ENCODE measurements at regions not wholly inside any gene's neighbourhood (a gene's known extent, or its start where the extent isn't known, plus 50 kb on each side); places are given as distances from the start of the nearest gene placed in this dataset.

GRCh38 chrX:95878874-95879273, 805.8 kb upstream of the DIAPH2 start:
- Histone ChIP-seq H3K4me1 (no peaks in the 10 kb centered on the region), H3K36me3 (no peaks in the 10 kb centered on the region), H3K27me3 (no peaks in the 10 kb centered on the region), H3K4me3 (no peak overlapping the region), H3K27ac (no peak overlapping the region), H3K9me3 (peaks cover 0 to 10% of the 10 kb centered on the region in 2 donors)
- no peak for DNase-seq (ENCODE audit: low spot score in 2 of 2)
- intact Hi-C loops (cut with DNase I; ENCODE audit: low total_unique reads) = no loop called here
- TF ChIP-seq POLR2AphosphoS5 (IDR thresholded peaks at IDR 0.05) (no peak), CTCF (IDR thresholded peaks at IDR 0.05) (no peak), POLR2A (IDR thresholded peaks at IDR 0.05) (no peak)

GRCh38 chrX:95884186-95884585, 800.5 kb upstream of the DIAPH2 start:
- intact Hi-C loops (cut with DNase I; ENCODE audit: low total_unique reads) = no loop called here
- no peaks in the 10 kb centered on the region for H3K27me3 ChIP-seq
- no peaks in the 10 kb centered on the region for H3K36me3 ChIP-seq
- no peak for TF ChIP-seq POLR2AphosphoS5 (IDR thresholded peaks at IDR 0.05)
- no peak for TF ChIP-seq CTCF (IDR thresholded peaks at IDR 0.05)
- TF ChIP-seq POLR2A (IDR thresholded peaks at IDR 0.05) = no peak
- no peaks in the 10 kb centered on the region for H3K9me3 ChIP-seq
- H3K4me1 ChIP-seq = no peaks in the 10 kb centered on the region
- H3K27ac ChIP-seq = no peak overlapping the region
- no peak overlapping the region for H3K4me3 ChIP-seq
- no peak for DNase-seq (ENCODE audit: low spot score in 2 of 2)

- no peak for DNase-seq (ENCODE audit: low spot score in 2 of 2)
- Histone ChIP-seq H3K36me3 (no peaks in the 10 kb centered on the region), H3K27me3 (peaks cover 0 to 6% of the 10 kb centered on the region in 2 donors), H3K4me3 (no peak overlapping the region), H3K9me3 (no peaks in the 10 kb centered on the region), H3K27ac (no peak overlapping the region), H3K4me1 (no peaks in the 10 kb centered on the region)
- intact Hi-C loops (cut with DNase I; ENCODE audit: low total_unique reads) = no loop called here
- TF ChIP-seq CTCF (IDR thresholded peaks at IDR 0.05) = no peak
- no peak for TF ChIP-seq POLR2AphosphoS5 (IDR thresholded peaks at IDR 0.05)
- no peak for TF ChIP-seq POLR2A (IDR thresholded peaks at IDR 0.05)
These were observed 799.6 kb upstream of the DIAPH2 start for GRCh38 chrX:95885074-95885473.

- intact Hi-C loops (cut with DNase I; ENCODE audit: low total_unique reads) = no loop called here
- Histone ChIP-seq H3K4me3 (no peak overlapping the region), H3K4me1 (no peaks in the 10 kb centered on the region), H3K27me3 (peaks cover 0 to 9% of the 10 kb centered on the region in 2 donors), H3K36me3 (no peaks in the 10 kb centered on the region), H3K9me3 (no peaks in the 10 kb centered on the region), H3K27ac (no peak overlapping the region)
- TF ChIP-seq POLR2A (IDR thresholded peaks at IDR 0.05) = no peak
- TF ChIP-seq POLR2AphosphoS5 (IDR thresholded peaks at IDR 0.05) = no peak
- TF ChIP-seq CTCF (IDR thresholded peaks at IDR 0.05) = no peak
- DNase-seq (ENCODE audit: low spot score in 2 of 2) = no peak
These were observed 795.4 kb upstream of the DIAPH2 start for GRCh38 chrX:95889279-95889678.

GRCh38 chrX:95893636-95894035, 791.0 kb upstream of the DIAPH2 start:
- intact Hi-C loops (cut with DNase I; ENCODE audit: low total_unique reads) = no loop called here
- no peak overlapping the region for H3K4me3 ChIP-seq
- H3K36me3 ChIP-seq = no peaks in the 10 kb centered on the region
- peaks cover 0 to 15% of the 10 kb centered on the region in 2 donors for H3K27me3 ChIP-seq
- H3K9me3 ChIP-seq = no peaks in the 10 kb centered on the region
- no peak for TF ChIP-seq POLR2AphosphoS5 (IDR thresholded peaks at IDR 0.05)
- no peak for TF ChIP-seq CTCF (IDR thresholded peaks at IDR 0.05)
- TF ChIP-seq POLR2A (IDR thresholded peaks at IDR 0.05) = no peak
- H3K4me1 ChIP-seq = no peaks in the 10 kb centered on the region
- no peak overlapping the region for H3K27ac ChIP-seq
- DNase-seq (ENCODE audit: low spot score in 2 of 2) = no peak

Measured in breast epithelium (tissue), 4 donors.